ENCODE measurements at regions not wholly inside any gene's neighbourhood (a gene's known extent, or its start where the extent isn't known, plus 50 kb on each side); places are given as distances from the start of the nearest gene placed in this dataset.

DNA sequence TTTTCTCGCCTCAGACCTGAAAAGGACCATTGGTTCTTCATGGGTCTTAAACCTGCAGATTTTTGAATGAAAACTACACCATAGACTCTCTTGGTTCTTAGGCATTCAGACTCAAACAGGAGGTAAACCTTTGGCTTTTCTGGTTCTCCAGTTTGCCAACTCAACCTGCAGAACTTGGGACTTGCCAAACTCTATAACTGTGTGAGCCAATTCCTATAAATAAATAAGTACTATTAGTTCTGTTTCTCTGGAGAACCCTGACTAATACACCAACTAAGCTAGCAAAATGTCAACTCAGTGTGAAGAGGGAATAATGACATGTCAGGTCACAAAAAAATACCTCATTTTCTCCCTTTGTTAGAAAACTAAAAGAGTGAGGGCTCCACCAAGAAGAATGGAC, 374.6 kb downstream of the RAB28 start:
- Histone ChIP-seq H3K9me3 (ENCODE audit: control insufficient read depth, insufficient read depth, low read depth, low read length) (no peaks in the 10 kb centered on the region), H3K27ac (ENCODE audit: extremely low read depth, low read depth, low read length) (no peak overlapping the region), H3K4me3 (ENCODE audit: low read depth, low read length) (no peak overlapping the region), H3K4me1 (ENCODE audit: control insufficient read depth, insufficient read depth, low read length) (no peaks in the 10 kb centered on the region), H3K36me3 (ENCODE audit: control insufficient read depth in 2 of 2, insufficient read depth in 1 of 2, low read length in 2 of 2) (no peaks in the 10 kb centered on the region)
- TF ChIP-seq ZNF610 (tag by site-specific recombination; IDR thresholded peaks at IDR 0.05; ENCODE audit: borderline replicate concordance) = no peak
- no peak for TF ChIP-seq ZNF16 (tag by site-specific recombination; IDR thresholded peaks at IDR 0.05; ENCODE audit: low read depth)
- TF ChIP-seq, protein P1, sequence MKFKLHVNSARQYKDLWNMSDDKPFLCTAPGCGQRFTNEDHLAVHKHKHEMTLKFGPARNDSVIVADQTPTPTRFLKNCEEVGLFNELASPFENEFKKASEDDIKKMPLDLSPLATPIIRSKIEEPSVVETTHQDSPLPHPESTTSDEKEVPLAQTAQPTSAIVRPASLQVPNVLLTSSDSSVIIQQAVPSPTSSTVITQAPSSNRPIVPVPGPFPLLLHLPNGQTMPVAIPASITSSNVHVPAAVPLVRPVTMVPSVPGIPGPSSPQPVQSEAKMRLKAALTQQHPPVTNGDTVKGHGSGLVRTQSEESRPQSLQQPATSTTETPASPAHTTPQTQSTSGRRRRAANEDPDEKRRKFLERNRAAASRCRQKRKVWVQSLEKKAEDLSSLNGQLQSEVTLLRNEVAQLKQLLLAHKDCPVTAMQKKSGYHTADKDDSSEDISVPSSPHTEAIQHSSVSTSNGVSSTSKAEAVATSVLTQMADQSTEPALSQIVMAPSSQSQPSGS (tag by site-specific recombination; IDR thresholded peaks at IDR 0.05; ENCODE audit: low read depth) = no peak
- no peak for TF ChIP-seq ZNF426 (tag by site-specific recombination; IDR thresholded peaks at IDR 0.05)
- TF ChIP-seq, protein P2, sequence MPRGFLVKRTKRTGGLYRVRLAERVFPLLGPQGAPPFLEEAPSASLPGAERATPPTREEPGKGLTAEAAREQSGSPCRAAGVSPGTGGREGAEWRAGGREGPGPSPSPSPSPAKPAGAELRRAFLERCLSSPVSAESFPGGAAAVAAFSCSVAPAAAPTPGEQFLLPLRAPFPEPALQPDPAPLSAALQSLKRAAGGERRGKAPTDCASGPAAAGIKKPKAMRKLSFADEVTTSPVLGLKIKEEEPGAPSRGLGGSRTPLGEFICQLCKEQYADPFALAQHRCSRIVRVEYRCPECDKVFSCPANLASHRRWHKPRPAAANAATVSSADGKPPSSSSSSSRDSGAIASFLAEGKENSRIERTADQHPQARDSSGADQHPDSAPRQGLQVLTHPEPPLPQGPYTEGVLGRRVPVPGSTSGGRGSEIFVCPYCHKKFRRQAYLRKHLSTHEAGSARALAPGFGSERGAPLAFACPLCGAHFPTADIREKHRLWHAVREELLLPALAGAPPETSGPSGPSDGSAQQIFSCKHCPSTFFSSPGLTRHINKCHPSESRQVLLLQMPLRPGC (tag by site-specific recombination; IDR thresholded peaks at IDR 0.05) = no peak
- no peak for TF ChIP-seq ZNF521 (tag by site-specific recombination; IDR thresholded peaks at IDR 0.05)
- TF ChIP-seq ZFP41 (tag by site-specific recombination; IDR thresholded peaks at IDR 0.05; ENCODE audit: borderline replicate concordance) = no peak
- no peak for TF ChIP-seq SP3 (tag by site-specific recombination; IDR thresholded peaks at IDR 0.05)
- TF ChIP-seq ZNF404 (tag by site-specific recombination; IDR thresholded peaks at IDR 0.05) = no peak
- no peak for TF ChIP-seq ZNF776 (tag by site-specific recombination; IDR thresholded peaks at IDR 0.05; ENCODE audit: borderline replicate concordance)
- no peak for TF ChIP-seq ZNF169 (tag by site-specific recombination; IDR thresholded peaks at IDR 0.05)
- TF ChIP-seq ZNF843 (tag by site-specific recombination; IDR thresholded peaks at IDR 0.05) = no peak
- no peak for TF ChIP-seq ZNF76 (tag by site-specific recombination; IDR thresholded peaks at IDR 0.05; ENCODE audit: borderline replicate concordance, low read depth)
- no peak for TF ChIP-seq RBAK (tag by site-specific recombination; IDR thresholded peaks at IDR 0.05)
- no peak for TF ChIP-seq ZNF747 (tag by site-specific recombination; IDR thresholded peaks at IDR 0.05)
- TF ChIP-seq, protein P3, sequence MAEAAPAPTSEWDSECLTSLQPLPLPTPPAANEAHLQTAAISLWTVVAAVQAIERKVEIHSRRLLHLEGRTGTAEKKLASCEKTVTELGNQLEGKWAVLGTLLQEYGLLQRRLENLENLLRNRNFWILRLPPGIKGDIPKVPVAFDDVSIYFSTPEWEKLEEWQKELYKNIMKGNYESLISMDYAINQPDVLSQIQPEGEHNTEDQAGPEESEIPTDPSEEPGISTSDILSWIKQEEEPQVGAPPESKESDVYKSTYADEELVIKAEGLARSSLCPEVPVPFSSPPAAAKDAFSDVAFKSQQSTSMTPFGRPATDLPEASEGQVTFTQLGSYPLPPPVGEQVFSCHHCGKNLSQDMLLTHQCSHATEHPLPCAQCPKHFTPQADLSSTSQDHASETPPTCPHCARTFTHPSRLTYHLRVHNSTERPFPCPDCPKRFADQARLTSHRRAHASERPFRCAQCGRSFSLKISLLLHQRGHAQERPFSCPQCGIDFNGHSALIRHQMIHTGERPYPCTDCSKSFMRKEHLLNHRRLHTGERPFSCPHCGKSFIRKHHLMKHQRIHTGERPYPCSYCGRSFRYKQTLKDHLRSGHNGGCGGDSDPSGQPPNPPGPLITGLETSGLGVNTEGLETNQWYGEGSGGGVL (tag by site-specific recombination; IDR thresholded peaks at IDR 0.05) = no peak
- TF ChIP-seq ZNF157 (tag by site-specific recombination; IDR thresholded peaks at IDR 0.05) = no peak
- no peak for TF ChIP-seq ZBTB1 (tag by site-specific recombination; IDR thresholded peaks at IDR 0.05)
- CTCF ChIA-PET = no interaction called here
- POLR2A ChIA-PET = no interaction called here

DNA sequence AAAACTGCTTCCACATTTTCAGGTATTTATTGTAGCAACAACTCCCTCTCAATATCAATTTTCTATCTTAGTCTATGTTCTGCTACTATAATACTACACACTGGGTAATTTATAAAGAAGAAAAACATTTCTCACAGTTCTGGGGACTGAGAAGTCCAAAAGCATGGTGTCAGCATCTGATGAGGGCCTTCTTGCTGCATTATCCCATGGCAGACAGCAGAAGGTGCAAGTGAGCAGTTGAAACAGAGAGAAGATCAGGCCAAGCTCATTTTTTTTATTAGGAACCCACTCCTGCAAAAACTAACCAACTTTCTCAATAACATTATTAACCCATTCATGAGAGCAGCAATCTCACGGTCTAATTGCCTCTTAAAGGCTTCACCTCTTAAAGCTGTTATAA, 376.0 kb downstream of the RAB28 start:
- ChIA-PET POLR2A (no interaction called here), CTCF (interaction anchor here (0.6 to 0.7 kb wide), 2 partner anchors 15 to 388 kb away, joined by 3 to 4 read pairs; no protein-coding TSS in a partner anchor)
- H3K36me3 ChIP-seq (ENCODE audit: control insufficient read depth in 2 of 2, insufficient read depth in 1 of 2, low read length in 2 of 2) = no peaks in the 10 kb centered on the region
- H3K4me1 ChIP-seq (ENCODE audit: control insufficient read depth, insufficient read depth, low read length) = no peaks in the 10 kb centered on the region
- no peak overlapping the region for H3K4me3 ChIP-seq (ENCODE audit: low read depth, low read length)
- no peaks in the 10 kb centered on the region for H3K9me3 ChIP-seq (ENCODE audit: control insufficient read depth, insufficient read depth, low read depth, low read length)
- H3K27ac ChIP-seq (ENCODE audit: extremely low read depth, low read depth, low read length) = no peak overlapping the region
- TF ChIP-seq ZNF335 (tag by site-specific recombination; conservative IDR thresholded peaks at IDR 0.05) (no peak), ZFHX2 (tag by site-specific recombination; conservative IDR thresholded peaks at IDR 0.05) (no peak), ZNF501 (tag by site-specific recombination; IDR thresholded peaks at IDR 0.05) (no peak), IKZF3 (tag by site-specific recombination; IDR thresholded peaks at IDR 0.05) (no peak), ZNF274 (IDR thresholded peaks at IDR 0.05; ENCODE audit: low read length) (no peak), ZNF274 (tag by site-specific recombination; IDR thresholded peaks at IDR 0.05; ENCODE audit: borderline replicate concordance) (no peak), RBAK (tag by site-specific recombination; IDR thresholded peaks at IDR 0.05) (no peak), ZNF155 (tag by site-specific recombination; IDR thresholded peaks at IDR 0.05) (no peak), ZNF529 (tag by site-specific recombination; IDR thresholded peaks at IDR 0.05; ENCODE audit: insufficient replicate concordance) (no peak), ZNF239 (tag by site-specific recombination; IDR thresholded peaks at IDR 0.05) (no peak)
- TF ChIP-seq, protein P4, sequence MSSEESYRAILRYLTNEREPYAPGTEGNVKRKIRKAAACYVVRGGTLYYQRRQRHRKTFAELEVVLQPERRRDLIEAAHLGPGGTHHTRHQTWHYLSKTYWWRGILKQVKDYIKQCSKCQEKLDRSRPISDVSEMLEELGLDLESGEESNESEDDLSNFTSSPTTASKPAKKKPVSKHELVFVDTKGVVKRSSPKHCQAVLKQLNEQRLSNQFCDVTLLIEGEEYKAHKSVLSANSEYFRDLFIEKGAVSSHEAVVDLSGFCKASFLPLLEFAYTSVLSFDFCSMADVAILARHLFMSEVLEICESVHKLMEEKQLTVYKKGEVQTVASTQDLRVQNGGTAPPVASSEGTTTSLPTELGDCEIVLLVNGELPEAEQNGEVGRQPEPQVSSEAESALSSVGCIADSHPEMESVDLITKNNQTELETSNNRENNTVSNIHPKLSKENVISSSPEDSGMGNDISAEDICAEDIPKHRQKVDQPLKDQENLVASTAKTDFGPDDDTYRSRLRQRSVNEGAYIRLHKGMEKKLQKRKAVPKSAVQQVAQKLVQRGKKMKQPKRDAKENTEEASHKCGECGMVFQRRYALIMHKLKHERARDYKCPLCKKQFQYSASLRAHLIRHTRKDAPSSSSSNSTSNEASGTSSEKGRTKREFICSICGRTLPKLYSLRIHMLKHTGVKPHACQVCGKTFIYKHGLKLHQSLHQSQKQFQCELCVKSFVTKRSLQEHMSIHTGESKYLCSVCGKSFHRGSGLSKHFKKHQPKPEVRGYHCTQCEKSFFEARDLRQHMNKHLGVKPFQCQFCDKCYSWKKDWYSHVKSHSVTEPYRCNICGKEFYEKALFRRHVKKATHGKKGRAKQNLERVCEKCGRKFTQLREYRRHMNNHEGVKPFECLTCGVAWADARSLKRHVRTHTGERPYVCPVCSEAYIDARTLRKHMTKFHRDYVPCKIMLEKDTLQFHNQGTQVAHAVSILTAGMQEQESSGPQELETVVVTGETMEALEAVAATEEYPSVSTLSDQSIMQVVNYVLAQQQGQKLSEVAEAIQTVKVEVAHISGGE (tag by site-specific recombination; conservative IDR thresholded peaks at IDR 0.05; ENCODE audit: low read depth) = no peak
